ENCODE measurements at regions not wholly inside any gene's neighbourhood (a gene's known extent, or its start where the extent isn't known, plus 50 kb on each side); places are given as distances from the start of the nearest gene placed in this dataset.

- Histone ChIP-seq H3K4me1 (no peaks in the 10 kb centered on the region), H3K4me3 (no peak overlapping the region), H3K27ac (no peak overlapping the region), H3K36me3 (no peaks in the 10 kb centered on the region), H3K27me3 (no peaks in the 10 kb centered on the region), H3K9me3 (no peaks in the 10 kb centered on the region)
- no peak for TF ChIP-seq POLR2AphosphoS5 (IDR thresholded peaks at IDR 0.05)
- TF ChIP-seq CTCF (IDR thresholded peaks at IDR 0.05), result no peak
- no peak for TF ChIP-seq POLR2A (IDR thresholded peaks at IDR 0.05)
- no peak for TF ChIP-seq EP300 (IDR thresholded peaks at IDR 0.05)
- DNase-seq (ENCODE audit: low spot score in 2 of 2), result no peak
- WGBS, result 100% methylated on average over 1 of the region's 1 CpG
These were observed 286.0 kb downstream of the EDEM1 start for GRCh38 chr3:5473471-5473870.

- DNase-seq (ENCODE audit: low spot score in 2 of 2), result no peak
- Histone ChIP-seq H3K9me3 (no peaks in the 10 kb centered on the region), H3K27me3 (no peaks in the 10 kb centered on the region), H3K36me3 (no peaks in the 10 kb centered on the region), H3K4me3 (no peak overlapping the region), H3K27ac (no peak overlapping the region), H3K4me1 (no peaks in the 10 kb centered on the region)
- TF ChIP-seq EP300 (IDR thresholded peaks at IDR 0.05), result no peak
- TF ChIP-seq POLR2AphosphoS5 (IDR thresholded peaks at IDR 0.05), result no peak
- no peak for TF ChIP-seq CTCF (IDR thresholded peaks at IDR 0.05)
- no peak for TF ChIP-seq POLR2A (IDR thresholded peaks at IDR 0.05)
- WGBS, result 83% methylated on average over 2 of the region's 2 CpGs
These were observed 288.9 kb downstream of the EDEM1 start for GRCh38 chr3:5476403-5476802.

GRCh38 chr3:5479229-5479799 is 291.8 kb downstream of the EDEM1 start:
- no peak for DNase-seq (ENCODE audit: low spot score in 2 of 2)
- no peaks in the 10 kb centered on the region for H3K4me1 ChIP-seq
- TF ChIP-seq CTCF (IDR thresholded peaks at IDR 0.05) (no peak), POLR2A (IDR thresholded peaks at IDR 0.05) (no peak), POLR2AphosphoS5 (IDR thresholded peaks at IDR 0.05) (no peak), EP300 (IDR thresholded peaks at IDR 0.05) (no peak)
- 94% methylated on average over 2 of the region's 2 CpGs for WGBS
- no peaks in the 10 kb centered on the region for H3K9me3 ChIP-seq
- H3K27ac ChIP-seq, result no peak overlapping the region
- H3K4me3 ChIP-seq, result no peak overlapping the region
- no peaks in the 10 kb centered on the region for H3K27me3 ChIP-seq
- no peaks in the 10 kb centered on the region for H3K36me3 ChIP-seq

- Histone ChIP-seq H3K4me1 (no peaks in the 10 kb centered on the region), H3K9me3 (no peaks in the 10 kb centered on the region), H3K27ac (no peak overlapping the region), H3K4me3 (no peak overlapping the region), H3K27me3 (no peaks in the 10 kb centered on the region), H3K36me3 (no peaks in the 10 kb centered on the region)
- no peak for DNase-seq (ENCODE audit: low spot score in 2 of 2)
- 67% methylated on average over 8 of the region's 8 CpGs for whole genome bisulfite sequencing
- no peak for TF ChIP-seq POLR2A (IDR thresholded peaks at IDR 0.05)
- TF ChIP-seq POLR2AphosphoS5 (IDR thresholded peaks at IDR 0.05), result no peak
- TF ChIP-seq CTCF (IDR thresholded peaks at IDR 0.05), result no peak
- TF ChIP-seq EP300 (IDR thresholded peaks at IDR 0.05), result no peak
These were observed 292.7 kb downstream of the EDEM1 start for GRCh38 chr3:5480190-5480589.

- no peaks in the 10 kb centered on the region for H3K36me3 ChIP-seq
- H3K4me1 ChIP-seq, result no peaks in the 10 kb centered on the region
- H3K4me3 ChIP-seq, result no peak overlapping the region
- no peaks in the 10 kb centered on the region for H3K27me3 ChIP-seq
- H3K9me3 ChIP-seq, result no peaks in the 10 kb centered on the region
- WGBS, result 77% methylated on average over 5 of the region's 5 CpGs
- TF ChIP-seq CTCF (IDR thresholded peaks at IDR 0.05) (no peak), POLR2A (IDR thresholded peaks at IDR 0.05) (no peak), EP300 (IDR thresholded peaks at IDR 0.05) (no peak), POLR2AphosphoS5 (IDR thresholded peaks at IDR 0.05) (no peak)
- DNase-seq (ENCODE audit: low spot score in 2 of 2), result no peak
- no peak overlapping the region for H3K27ac ChIP-seq
These were observed 297.9 kb downstream of the EDEM1 start for GRCh38 chr3:5485427-5485826.
